HEK293T (cell line): ENCODE measurements at regions not wholly inside any gene's neighbourhood (a gene's known extent, or its start where the extent isn't known, plus 50 kb on each side); places are given as distances from the start of the nearest gene placed in this dataset.

Experiments
- ARNT ChIP-seq: fragments of 450-650 bp; IDR thresholded peaks from 2 replicates; pipeline ENCODE4 v1.6.1; 2017; ENCODE audit warnings: mild to moderate bottlenecking
- BHLHE40 ChIP-seq: fragments of 450-650 bp; IDR thresholded peaks from 2 replicates; pipeline ENCODE4 v1.6.1; 2016; ENCODE audit warnings: mild to moderate bottlenecking, moderate library complexity, borderline replicate concordance
- CTBP1 ChIP-seq: fragments of 450-650 bp; IDR thresholded peaks from 2 replicates; pipeline ENCODE4 v1.6.1; 2016; ENCODE audit warnings: borderline replicate concordance
- ELF4 ChIP-seq: fragments of 450-650 bp; IDR thresholded peaks from 2 replicates; pipeline ENCODE4 v1.6.1; 2017; ENCODE audit warnings: antibody characterized with exemption
- FOXA1 ChIP-seq: fragments of 450-650 bp; IDR thresholded peaks from 2 replicates; pipeline ENCODE4 v1.6.1; 2016; ENCODE audit warnings: mild to moderate bottlenecking
- FOXK2 ChIP-seq: fragments of 450-650 bp; IDR thresholded peaks from 2 replicates; pipeline ENCODE4 v1.6.1; 2016; ENCODE audit warnings: mild to moderate bottlenecking
- FOXM1 ChIP-seq: fragments of 450-650 bp; IDR thresholded peaks from 2 replicates; pipeline ENCODE4 v1.6.1; 2017; ENCODE audit warnings: mild to moderate bottlenecking, borderline replicate concordance
- LEF1 ChIP-seq: fragments of 450-650 bp; IDR thresholded peaks from 2 replicates; pipeline ENCODE4 v1.6.1; 2017; ENCODE audit warnings: mild to moderate bottlenecking, borderline replicate concordance
- NFRKB ChIP-seq: fragments of 450-650 bp; IDR thresholded peaks from 2 replicates; pipeline ENCODE4 v1.6.1; 2016; ENCODE audit warnings: mild to moderate bottlenecking, moderate library complexity
- SP1 ChIP-seq: fragments of 450-650 bp; IDR thresholded peaks from 2 replicates; pipeline ENCODE4 v1.6.1; 2017
- SUZ12 ChIP-seq: fragments of 450-650 bp; IDR thresholded peaks from 2 replicates; pipeline ENCODE4 v1.6.1; 2016; ENCODE audit warnings: mild to moderate bottlenecking
- TARDBP ChIP-seq: fragments of 450-650 bp; IDR thresholded peaks from 2 replicates; pipeline ENCODE4 v1.6.1; 2016
- ZNF384 ChIP-seq: fragments of 450-650 bp; IDR thresholded peaks from 2 replicates; pipeline ENCODE4 v1.6.1; 2016

GRCh38 chr2:5472673-5473072 lies 219.5 kb upstream of the SOX11 start:
- TF ChIP-seq CTBP1 (no peak), FOXM1 (no peak), FOXA1 (no peak), ELF4 (no peak), BHLHE40 (no peak), SP1 (no peak), LEF1 (no peak), NFRKB (no peak), ZNF384 (no peak), SUZ12 (no peak), FOXK2 (no peak), ARNT (no peak), TARDBP (no peak)
